ENCODE measurements at regions not wholly inside any gene's neighbourhood (a gene's known extent, or its start where the extent isn't known, plus 50 kb on each side); places are given as distances from the start of the nearest gene placed in this dataset.

DNA sequence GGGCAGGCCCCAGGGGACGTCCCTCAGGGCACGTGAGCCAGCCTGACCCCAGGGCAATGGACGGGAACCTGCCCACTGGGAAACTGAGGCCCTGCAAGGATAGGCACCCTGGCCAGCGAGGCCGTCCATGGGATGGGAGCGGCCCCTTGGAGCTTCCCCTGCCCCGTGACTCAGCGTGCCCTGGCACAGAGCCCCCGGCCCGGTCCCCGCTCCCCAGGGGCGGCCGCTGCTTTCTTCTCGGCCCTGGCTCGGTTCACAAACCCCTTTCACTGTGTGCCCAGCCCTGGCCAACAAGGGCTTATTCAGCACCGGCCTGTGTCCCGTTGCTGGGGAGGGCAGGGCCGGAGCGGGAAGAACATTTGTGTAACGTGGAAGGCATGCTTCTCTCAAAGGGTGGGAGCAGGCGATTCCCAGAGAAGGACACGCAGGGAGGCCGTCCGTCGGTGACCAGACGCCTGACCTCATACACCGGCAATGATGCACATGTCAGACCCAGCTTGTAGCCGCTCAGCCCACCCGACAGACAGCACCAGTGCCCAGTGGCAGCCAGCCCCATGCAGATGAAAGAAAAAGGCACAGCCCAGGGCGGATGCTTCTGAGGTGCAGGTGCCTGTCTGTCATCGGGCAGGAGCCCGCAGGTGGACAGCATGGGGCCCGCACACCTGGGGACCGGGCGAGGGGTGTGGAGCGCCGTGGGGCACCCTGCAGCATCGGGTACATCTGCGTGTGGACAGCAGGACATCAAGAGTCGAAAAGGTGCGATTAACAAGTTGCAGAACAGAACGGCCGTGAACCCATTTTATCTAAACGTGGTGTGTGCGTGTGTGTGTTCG lies 94.5 kb downstream of the PDGFA start:
- DNase-seq, result no peak

- no peak for DNase-seq
These were observed 93.9 kb downstream of the PDGFA start for GRCh38 chr7:425794-426188.

GRCh38 chr7:426510-426909 lies 93.1 kb downstream of the PDGFA start:
- DNase-seq, result no peak

DNA sequence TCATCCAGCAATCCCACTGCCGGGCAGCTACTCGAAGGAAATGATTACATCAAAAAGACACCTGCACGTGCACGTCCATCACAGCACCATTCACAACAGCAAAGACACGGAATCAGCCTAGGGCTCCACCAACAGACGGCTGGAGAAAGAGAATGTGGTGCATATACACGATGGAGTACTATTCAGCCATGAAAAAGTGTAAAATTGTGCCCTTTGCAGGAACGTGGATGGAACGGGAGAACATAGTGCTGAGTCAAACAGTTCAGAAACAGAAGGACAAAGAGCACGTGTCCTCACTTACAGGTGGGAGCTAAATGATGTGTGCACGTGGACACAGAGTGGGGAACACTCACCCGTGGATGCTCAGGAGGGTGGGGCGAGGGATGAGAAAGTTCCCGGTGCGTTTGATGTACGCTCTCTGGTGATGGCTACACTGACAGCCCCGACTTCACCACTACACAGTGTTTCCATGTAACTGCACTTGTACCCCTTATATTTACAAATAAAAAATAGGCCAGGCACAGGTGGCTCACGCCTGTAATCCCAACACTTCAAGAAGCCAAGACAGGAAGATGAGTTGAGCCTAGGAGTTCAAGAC lies 92.0 kb downstream of the PDGFA start:
- DNase-seq, result no peak

- DNase-seq, result no peak
These were observed 91.3 kb downstream of the PDGFA start for GRCh38 chr7:428387-428786.

DNA sequence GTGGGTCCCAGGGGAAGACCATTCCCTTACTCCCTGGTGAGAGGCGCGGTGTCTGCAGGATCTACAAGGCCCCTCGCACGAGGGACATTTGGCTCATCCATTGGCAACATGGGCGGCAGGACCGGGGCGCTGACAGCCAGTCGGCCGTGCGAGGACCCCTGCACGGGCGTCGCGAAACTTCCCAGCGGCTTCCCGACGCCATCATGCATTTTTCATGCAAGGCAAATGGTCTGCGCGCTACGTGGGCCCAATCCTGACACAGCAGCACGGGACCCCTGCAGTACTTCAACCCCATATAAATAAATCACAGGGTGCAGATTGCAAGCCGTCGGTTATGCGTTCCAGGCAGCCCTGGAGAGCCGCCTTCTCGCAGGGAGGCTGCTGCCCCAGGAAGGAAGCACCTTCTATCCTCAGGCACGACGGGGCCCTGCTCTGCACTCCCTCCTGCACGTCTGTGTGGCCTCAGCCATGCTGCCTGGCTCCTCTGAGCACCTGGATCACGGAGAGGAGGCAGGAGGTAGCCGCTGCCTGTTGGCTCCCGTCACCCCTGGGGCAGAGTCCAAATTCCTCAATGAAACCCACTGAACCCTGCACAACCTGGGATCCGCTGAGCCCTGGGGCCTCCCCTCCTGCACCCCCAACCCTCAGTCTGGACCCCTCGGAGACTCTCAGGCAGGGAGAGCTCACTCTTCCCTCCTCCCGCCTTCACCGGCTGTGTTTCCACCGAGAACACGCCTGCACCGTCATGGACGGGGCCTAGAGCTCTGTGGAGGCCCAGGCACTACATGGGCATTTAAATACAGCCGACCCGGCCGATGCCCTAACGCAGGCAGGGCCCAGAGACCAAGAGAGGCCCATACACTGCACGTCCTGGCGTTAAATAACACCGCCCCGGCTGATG lies 90.5 kb downstream of the PDGFA start:
- DNase-seq, result no peak

DNA sequence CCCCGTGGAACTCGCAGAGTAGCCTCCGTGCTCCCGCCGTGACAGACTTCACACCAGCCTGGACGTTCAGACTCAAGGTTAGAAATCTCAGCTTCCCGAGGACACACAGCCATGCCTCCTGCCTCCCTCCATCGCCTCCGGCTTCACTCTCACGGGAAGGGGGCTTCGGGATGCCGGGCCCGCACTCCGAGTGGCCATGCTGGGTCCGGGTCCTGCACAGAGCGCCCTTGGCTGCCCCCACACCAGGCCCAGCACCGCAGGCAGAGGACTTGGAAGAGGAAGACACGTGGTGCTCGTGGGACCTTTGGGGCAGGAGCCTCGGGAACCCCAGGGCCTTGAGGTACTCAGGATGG lies 89.8 kb downstream of the PDGFA start:
- DNase-seq, result no peak

DNA sequence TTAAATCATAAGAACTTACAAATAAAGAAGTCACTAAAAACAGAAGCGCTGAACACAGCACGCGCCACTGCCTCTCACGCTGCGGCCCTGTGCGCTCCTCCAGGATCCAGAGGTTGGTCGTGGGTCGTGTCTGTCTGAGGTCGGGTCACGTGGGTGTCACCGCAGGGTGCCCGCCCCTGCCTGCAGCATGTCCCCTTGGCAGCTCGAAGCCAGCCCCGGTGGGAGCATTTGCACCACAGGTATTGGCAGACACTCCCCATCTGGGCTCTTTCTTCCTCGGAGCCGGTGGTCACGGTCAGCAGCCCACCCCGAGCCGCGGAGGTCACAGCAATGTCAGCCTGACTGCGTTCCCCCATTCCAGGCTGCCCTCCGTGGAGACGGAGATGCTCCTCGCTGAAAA lies 88.6 kb downstream of the PDGFA start:
- DNase-seq, result no peak

GRCh38 chr7:431658-432111 lies 88.0 kb downstream of the PDGFA start:
- no peak for DNase-seq

GRCh38 chr7:432256-432655 lies 87.4 kb downstream of the PDGFA start:
- no peak for DNase-seq

- DNase-seq, result no peak
These were observed 86.7 kb downstream of the PDGFA start for GRCh38 chr7:432933-433332.

DNA sequence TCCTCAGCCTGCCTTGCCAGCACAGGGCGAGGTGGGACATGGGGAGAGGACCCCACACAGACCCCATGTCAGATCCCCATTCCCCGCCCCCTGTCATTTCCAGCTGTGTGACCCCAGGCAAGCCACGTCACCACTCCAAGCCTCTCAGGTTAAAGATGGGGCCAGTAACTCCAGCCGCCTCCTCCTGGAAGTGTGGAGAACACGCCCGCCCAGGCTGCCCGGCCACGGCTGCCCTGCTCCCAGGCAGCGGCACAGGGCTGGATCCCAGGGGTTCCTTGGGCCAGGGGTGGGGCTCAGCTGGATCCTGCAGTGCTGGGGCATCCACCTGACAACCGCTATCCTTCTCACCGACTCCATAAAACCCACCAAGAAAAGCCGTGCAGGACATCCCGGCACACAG lies 86.1 kb downstream of the PDGFA start:
- no peak for DNase-seq

DNA sequence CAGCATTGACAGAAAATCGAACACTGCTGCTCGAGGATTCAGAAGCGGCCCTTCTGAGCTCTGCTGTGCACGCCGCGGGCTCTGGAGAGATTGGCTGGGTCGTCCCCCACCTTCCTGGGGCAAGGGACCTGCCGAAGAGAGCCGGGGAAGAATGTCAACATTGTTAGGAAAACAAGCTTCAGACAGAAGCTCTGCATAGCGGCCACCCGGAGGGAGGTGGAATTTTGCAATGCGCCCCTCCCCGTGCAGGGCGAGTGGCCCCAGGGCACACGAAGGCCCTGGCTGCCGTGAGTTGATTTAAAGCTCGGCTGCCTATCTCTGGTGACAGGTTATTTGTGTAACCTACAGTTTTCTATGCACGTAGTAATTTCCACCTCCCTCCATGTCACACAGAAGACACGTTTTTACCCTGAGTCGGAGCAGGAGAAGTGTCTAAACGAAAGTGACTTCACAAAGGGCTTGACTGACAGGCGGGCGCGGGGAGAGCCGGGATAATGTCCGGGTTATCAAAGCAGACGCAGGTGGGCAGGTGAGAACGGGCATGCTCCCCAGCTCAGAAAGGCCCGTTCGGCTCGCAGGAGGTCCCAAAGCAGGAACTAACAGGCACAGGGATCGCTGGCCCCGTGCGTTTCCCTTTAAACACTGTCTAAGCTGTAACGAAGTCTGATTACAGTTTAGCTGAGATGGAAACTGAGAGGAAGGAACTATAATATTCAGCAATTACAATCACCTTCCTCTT lies 84.6 kb downstream of the PDGFA start:
- DNase-seq, result no peak

DNA sequence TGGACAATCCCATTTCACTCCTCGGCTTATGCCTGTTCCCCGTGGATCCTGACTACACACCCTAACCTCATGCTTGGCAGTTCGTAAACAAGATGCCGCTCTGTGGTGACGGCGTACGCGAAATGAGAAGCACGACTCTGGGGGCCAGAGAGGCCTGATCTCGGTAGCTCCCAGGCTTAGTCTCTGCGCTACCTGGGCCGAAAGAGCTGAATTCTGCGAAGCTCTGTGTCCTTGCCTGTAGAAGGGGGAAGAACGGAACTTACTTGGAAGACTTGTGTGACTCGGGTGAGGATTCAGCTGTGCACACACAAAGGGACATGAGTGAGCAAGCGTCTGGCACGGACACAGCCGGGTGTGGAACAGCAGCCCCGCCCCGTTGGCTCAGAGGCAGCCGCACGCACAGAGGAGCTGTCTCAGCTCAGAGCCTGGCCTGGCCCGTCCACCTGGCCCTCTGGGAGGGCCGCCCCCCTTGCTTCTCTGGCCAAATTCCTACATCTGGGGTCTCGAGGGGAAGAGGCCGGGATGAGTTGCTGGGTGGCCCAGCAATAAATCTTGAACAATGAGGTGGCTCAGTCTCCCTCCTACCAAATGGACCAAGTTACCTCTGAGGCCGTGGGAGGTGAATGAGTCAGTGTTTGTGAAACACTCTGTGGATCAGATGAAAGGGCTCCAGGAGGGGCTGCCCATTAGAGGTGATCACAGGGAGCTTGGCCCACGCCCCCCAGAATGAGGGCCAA lies 83.8 kb downstream of the PDGFA start:
- no peak for DNase-seq

DNA sequence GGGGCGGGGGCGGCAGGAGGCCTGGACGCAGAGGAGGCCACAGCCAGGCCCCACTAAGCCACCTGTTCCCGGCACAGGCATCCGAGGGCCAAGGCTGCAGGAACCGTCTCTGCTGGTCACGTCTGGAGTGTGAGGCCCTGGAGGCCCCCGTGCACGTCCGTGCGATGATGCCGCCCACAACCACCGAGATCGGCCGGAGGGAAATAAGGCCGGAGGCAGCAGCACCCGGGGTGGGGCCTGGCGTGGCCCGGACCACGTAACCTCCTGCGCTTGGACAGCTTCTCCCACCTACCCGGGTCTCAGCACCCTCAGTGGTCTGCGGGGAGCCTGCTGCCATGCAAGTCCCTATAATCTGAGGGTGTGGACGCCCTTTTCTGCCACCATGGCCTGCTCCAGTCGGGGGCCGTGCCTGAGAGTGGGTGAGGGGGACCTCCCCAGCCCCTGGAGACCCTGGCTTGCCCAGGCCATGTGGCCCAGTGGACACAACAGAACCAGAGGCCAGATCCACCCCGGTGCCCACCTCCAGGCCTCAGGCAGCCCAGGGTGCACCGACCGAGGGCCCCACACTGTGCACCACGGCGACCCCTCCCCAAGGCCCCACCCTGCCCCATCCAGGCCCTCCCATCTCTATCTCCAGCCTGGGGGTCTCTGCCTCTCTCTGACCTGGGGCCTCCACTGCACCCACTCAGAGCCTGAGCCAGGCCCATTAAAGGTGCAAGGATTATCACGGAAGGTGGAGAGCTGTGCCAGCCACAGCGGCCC lies 83.1 kb downstream of the PDGFA start:
- DNase-seq, result no peak

DNA sequence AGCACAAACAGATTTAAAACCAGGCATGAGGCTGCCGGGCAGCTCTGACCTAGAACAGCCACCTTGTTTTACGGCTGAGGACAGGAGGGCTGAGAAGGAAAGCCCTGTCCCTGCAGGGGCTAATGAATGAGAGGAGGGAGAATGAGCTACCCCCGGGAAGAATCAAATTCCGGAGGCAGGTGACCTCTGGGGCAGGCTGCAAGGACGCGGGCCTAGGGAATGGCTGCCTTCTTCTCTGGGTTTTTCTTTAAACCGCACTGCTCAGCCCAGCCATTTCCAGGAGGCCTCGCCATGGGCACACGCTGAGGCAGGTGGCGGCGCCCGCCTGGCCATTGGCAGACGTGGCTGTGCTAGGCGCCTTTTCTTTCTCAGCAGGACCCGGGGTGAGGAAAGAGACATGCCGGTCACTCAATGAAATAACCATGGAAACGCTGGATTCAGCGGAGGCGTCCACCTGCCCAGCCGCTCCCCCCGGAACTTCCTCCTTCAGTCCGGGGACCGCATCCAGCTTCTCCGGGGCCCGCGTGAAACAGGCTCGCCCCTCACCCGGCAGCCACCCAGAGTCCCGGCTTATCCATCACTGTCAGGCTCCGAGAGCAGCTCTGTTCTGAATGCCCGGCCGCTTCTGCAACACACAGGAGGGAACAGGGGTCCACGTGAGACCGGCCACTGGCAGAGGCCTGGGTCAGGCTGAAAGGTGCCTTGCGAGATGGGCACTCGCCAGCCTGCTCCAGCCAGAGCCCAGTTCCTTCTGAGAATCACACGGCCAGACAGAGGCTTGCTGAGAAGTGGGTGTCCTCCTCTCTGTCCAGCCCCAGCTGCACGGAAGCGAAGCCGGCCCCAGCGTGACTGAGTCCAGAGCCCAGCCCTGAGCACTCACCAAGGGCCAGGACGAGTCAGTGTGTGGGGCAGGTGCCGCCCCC lies 82.1 kb downstream of the PDGFA start:
- no peak for DNase-seq

DNA sequence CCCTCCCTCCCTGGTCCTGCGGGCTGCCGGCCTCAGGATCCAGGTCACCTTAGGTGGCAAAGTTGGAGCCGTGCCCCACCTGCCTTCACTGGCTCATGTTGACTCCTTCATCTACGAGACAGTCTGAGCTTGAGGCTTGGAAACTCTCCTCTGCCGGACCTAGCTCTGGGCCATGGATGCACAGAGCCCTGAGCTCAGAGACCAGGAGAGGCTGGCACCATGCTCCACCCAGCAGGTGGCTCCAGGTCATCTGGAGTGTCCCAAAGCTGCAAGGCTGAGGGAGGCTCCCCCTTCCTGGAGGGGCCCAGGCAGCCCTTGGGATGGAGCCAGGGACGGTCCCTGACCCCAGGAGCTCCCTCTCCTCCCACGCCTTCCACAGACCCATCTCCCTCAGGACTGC lies 81.3 kb downstream of the PDGFA start:
- DNase-seq, result no peak

DNA sequence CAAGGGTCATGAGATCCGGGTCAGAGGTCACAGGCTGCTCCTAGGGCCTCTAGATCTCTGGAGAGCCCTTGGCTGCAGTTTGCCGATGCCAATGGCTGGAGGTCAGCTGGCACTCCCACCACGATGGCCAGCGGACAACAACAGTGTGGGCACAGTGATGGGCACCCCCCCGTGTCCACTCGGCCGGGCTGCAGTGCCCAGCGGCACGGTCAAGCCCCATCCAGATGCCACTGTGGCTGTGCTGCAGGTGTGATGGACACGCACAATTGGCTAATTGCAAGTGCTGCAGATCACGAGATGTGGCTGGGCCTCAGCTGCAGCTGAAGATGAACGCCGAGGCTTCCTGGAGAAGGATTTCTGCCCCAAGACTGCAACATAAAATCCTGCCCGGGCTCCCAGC lies 80.7 kb downstream of the PDGFA start:
- DNase-seq, result no peak

GRCh38 chr7:440059-440749 lies 79.4 kb downstream of the PDGFA start:
- DNase-seq, result no peak

Data from DMS 273 treated with DMSO at 0.1 percent for 48 hours (cell line).